NCI-H2029 treated with DMSO at 0.1 percent for 48 hours (cell line): ENCODE measurements at regions not wholly inside any gene's neighbourhood (a gene's known extent, or its start where the extent isn't known, plus 50 kb on each side); places are given as distances from the start of the nearest gene placed in this dataset.

Experiments
- DNase-seq: peaks from one replicate; lab custom pipeline; 2025; lab: John Stamatoyannopoulos, UW

GRCh38 chr11:109350091-109350490, 71.9 kb upstream of the C11orf87 start:
- DNase-seq: no peak

- DNase-seq: no peak
These were observed 59.9 kb upstream of the C11orf87 start for GRCh38 chr11:109362059-109362458.

DNA sequence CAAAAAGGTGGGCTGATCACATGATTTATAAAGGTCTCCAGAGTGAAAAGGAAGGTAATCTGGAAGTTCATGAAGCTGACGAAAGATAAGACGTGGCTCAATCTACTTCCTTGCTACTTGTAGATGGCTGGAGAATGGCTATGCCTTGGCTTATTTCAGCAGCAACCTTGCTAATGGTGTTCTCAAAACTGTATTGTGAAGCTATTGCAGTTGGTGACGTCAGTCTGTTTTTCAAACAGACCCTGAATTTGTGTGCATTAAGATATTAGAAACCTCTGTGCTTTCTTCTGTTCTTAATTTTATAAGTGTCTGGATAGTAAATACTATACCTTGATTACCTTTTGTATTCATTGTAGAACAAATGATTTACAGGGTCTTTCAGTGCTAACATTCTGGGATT, 58.3 kb upstream of the C11orf87 start:
- no peak for DNase-seq

DNA sequence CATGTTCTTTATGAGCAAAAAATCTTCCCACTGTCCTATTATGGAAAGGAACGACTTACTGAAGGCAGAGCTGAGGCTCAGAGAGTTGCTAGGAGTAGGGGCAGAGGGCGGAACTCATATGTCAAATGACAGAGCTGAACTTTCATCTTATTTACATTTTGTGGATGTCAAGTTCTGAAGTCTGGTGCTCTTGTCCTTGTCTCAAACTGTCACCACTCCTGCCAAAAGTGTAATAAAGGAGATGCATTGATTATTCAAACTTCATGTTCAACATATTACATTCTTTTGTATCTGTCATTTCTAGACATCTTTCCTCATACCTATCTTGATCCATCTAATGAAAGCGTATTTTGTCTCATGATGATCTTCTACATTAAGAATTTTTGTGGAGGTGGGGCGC, 57.1 kb upstream of the C11orf87 start:
- no peak for DNase-seq

DNA sequence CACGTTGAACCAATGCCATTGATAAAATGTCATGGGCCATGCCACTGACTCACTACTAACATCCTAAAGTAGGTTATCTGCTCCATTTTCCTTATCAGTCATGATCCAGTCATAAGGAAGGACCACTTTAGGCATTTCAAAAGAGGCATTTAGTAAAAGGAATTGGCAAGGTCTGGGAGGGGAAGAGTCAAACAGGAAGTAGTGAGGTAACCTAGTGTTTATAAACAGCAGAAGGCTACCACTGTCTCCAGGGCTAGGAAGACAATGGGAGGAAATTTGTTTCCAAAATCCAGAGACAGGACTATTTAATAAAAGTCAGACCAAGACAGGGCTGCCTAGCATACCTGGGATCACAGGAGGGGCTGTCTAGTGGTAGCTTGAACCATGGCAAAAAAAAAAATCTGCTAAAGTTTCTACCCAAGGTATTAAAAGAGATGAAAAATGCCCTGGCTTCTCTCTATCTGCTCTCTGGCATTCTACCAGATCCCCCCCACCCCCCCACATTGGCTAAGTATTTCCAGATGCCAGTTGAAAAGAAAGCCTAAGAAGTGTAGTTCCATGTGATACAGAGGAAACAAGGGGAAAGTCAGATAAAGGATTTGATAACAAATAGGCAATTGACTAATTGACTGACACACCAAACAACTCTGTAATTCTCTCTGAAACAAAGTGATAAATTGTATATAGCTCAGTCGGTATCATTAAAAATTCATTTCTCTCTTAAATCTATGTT, 50.4 kb upstream of the C11orf87 start:
- DNase-seq: no peak
